Dendritic cell treated with granulocyte-macrophage colony-stimulating factor and Interleukin-4, amounts not matched to agents 40 ng/mL and 50 ng/mL, for 4 days (primary cell): ENCODE measurements at regions not wholly inside any gene's neighbourhood (a gene's known extent, or its start where the extent isn't known, plus 50 kb on each side); places are given as distances from the start of the nearest gene placed in this dataset.

Source experiments
- H3K27ac Mint-ChIP-seq: one replicate; pipeline ENCODE4 v1.8.0; 2022; ENCODE audit warnings: mild to moderate bottlenecking, mixed read lengths
- H3K27me3 Mint-ChIP-seq: one replicate; pipeline ENCODE4 v1.8.0; 2022; ENCODE audit warnings: mild to moderate bottlenecking, mixed read lengths
- H3K36me3 Mint-ChIP-seq: one replicate; pipeline ENCODE4 v1.8.0; 2022; ENCODE audit warnings: low read depth, mixed read lengths
- H3K4me1 Mint-ChIP-seq: one replicate; pipeline ENCODE4 v1.8.0; 2022; ENCODE audit warnings: low read depth, mixed read lengths
- H3K4me3 Mint-ChIP-seq: one replicate; pipeline ENCODE4 v1.8.0; 2022; ENCODE audit warnings: mild to moderate bottlenecking, moderate library complexity, mixed read lengths
- H3K9me3 Mint-ChIP-seq: one replicate; pipeline ENCODE4 v1.8.0; 2022; ENCODE audit warnings: mixed read lengths
- intact Hi-C: fragments of 100-400 bp; cut with micrococcal nuclease; formaldehyde crosslinking; loops from one replicate; pipeline ENCODE4 v1.15.0; 2022

DNA sequence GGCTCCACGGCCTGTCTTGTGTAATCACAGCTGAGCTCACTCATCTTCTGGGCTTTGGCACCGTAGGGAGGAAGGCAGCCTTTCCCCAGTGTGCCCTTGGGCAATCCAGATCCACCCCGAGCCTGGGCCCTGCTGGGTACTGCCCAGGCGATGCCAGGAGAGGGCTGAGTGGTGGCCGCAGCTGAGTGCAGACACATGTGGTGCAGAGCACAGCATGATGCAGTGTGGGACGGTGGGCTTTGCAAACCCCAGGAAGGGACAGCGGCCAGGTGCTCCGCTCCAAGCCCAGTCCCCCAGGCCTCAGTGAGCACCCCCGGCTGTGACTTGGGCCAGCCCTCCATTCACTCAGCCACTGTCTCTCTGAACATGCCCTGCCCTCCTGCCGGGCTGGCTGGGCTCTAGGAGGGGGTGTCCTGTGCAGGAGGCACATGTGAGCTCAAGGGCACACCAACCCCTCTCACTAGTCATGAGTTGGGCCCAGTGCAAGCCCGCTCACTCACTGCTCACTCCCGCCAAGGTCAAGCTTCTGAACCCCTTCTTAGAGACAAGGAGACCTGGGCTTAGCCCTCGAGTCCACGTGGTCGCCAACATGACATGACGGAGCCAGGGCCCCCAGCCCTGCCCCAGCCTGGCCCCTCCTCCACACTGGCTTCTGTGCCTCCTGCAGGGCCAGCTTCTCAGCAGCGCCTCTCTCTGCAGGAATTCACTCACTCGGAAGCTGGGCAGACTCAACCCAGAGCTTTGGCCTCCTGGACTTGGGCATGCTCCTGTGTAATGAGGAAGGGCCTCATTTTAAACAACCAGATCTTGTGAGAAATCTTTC, 77.5 kb upstream of the INSIG1 start:
- Mint-ChIP-seq H3K36me3 (no peaks in the 10 kb centered on the region), H3K4me3 (no peak overlapping the region), H3K4me1 (peaks cover 6% of the 10 kb centered on the region), H3K9me3 (no peaks in the 10 kb centered on the region), H3K27ac (no peak overlapping the region), H3K27me3 (peaks cover 8% of the 10 kb centered on the region)
- intact Hi-C loops, result no loop called here

- H3K27me3 Mint-ChIP-seq, result peaks cover 12% of the 10 kb centered on the region
- no peak overlapping the region for H3K27ac Mint-ChIP-seq
- H3K9me3 Mint-ChIP-seq, result no peaks in the 10 kb centered on the region
- peaks cover 6% of the 10 kb centered on the region for H3K4me1 Mint-ChIP-seq
- intact Hi-C loops, result no loop called here
- H3K36me3 Mint-ChIP-seq, result no peaks in the 10 kb centered on the region
- H3K4me3 Mint-ChIP-seq, result no peak overlapping the region
These were observed 76.8 kb upstream of the INSIG1 start for GRCh38 chr7:155220903-155221302.

GRCh38 chr7:155221547-155221946, 76.1 kb upstream of the INSIG1 start:
- intact Hi-C loops, result no loop called here
- no peaks in the 10 kb centered on the region for H3K9me3 Mint-ChIP-seq
- no peaks in the 10 kb centered on the region for H3K4me1 Mint-ChIP-seq
- no peaks in the 10 kb centered on the region for H3K36me3 Mint-ChIP-seq
- peaks cover 13% of the 10 kb centered on the region for H3K27me3 Mint-ChIP-seq
- H3K4me3 Mint-ChIP-seq, result no peak overlapping the region
- no peak overlapping the region for H3K27ac Mint-ChIP-seq

DNA sequence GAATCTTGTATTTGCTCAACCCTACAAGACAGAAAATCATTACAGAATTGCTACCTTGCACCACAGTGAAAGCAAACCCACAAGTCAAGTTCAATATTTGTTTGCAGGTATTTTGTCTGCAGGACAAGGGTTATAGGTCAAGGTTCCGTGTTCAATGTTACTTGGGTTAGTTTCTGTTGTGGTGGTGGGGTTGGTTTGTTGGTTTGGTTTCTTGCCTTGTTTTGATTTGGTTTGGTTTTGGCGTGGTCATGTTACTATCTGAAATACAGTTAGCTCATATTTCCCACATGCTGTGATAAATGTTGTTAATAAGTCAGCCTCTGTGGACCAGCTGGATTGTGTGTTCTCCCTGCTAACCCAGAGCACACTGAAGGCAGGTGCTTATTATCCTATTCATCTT, 75.6 kb upstream of the INSIG1 start:
- H3K4me3 Mint-ChIP-seq, result no peak overlapping the region
- H3K27ac Mint-ChIP-seq, result no peak overlapping the region
- intact Hi-C loops, result no loop called here
- H3K4me1 Mint-ChIP-seq, result no peaks in the 10 kb centered on the region
- peaks cover 14% of the 10 kb centered on the region for H3K27me3 Mint-ChIP-seq
- H3K36me3 Mint-ChIP-seq, result no peaks in the 10 kb centered on the region
- no peaks in the 10 kb centered on the region for H3K9me3 Mint-ChIP-seq

- no peaks in the 10 kb centered on the region for H3K9me3 Mint-ChIP-seq
- H3K4me3 Mint-ChIP-seq, result no peak overlapping the region
- intact Hi-C loops, result no loop called here
- no peak overlapping the region for H3K27ac Mint-ChIP-seq
- H3K27me3 Mint-ChIP-seq, result peaks cover 19% of the 10 kb centered on the region
- H3K36me3 Mint-ChIP-seq, result no peaks in the 10 kb centered on the region
- H3K4me1 Mint-ChIP-seq, result no peaks in the 10 kb centered on the region
These were observed 75.1 kb upstream of the INSIG1 start for GRCh38 chr7:155222573-155222972.

GRCh38 chr7:155223021-155223420, 74.7 kb upstream of the INSIG1 start:
- H3K4me3 Mint-ChIP-seq, result no peak overlapping the region
- H3K27me3 Mint-ChIP-seq, result peaks cover 21% of the 10 kb centered on the region
- H3K36me3 Mint-ChIP-seq, result no peaks in the 10 kb centered on the region
- intact Hi-C loops, result no loop called here
- no peaks in the 10 kb centered on the region for H3K9me3 Mint-ChIP-seq
- no peaks in the 10 kb centered on the region for H3K4me1 Mint-ChIP-seq
- H3K27ac Mint-ChIP-seq, result no peak overlapping the region

- intact Hi-C loops, result no loop called here
- H3K27ac Mint-ChIP-seq, result no peak overlapping the region
- H3K36me3 Mint-ChIP-seq, result no peaks in the 10 kb centered on the region
- peaks cover 17% of the 10 kb centered on the region for H3K27me3 Mint-ChIP-seq
- H3K9me3 Mint-ChIP-seq, result no peaks in the 10 kb centered on the region
- H3K4me3 Mint-ChIP-seq, result no peak overlapping the region
- no peaks in the 10 kb centered on the region for H3K4me1 Mint-ChIP-seq
These were observed 74.2 kb upstream of the INSIG1 start for GRCh38 chr7:155223503-155223902.

DNA sequence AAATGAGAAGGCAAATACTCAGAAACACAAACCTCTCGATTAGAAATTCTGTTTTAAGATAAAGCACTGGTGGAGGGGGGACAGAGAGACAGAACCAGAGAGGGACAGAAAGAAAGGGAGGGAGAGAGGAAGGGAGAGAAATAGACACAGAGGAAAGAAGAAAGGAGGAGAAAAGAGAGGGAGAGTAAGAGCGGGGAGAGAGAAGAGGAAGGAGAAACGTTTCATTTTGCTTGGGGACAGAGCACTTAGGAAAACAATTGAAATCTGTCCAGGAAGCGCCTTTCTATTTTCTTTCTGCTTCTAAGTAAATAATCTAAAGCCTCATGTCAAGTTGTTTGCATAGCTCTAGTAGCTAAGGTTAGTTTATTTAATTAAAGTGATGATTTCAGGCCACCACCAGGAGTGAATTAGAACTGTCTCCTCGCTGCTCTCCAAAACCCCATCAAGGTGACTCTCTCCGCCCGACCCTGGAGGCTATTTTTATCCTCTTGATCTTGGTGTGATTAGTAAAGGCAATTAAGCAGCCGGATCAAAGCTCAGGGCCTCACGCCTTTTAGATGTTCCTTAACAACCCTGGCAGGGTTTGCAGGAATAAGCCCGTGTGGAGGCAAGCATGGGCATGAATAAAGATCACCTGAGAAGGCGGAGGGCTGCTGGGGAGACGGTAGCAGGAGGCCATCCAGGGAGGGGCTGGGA, 73.4 kb upstream of the INSIG1 start:
- H3K36me3 Mint-ChIP-seq, result no peaks in the 10 kb centered on the region
- intact Hi-C loops, result no loop called here
- peak overlapping the region; percentile 14 for H3K27ac Mint-ChIP-seq

GRCh38 chr7:155225095-155225494, 72.6 kb upstream of the INSIG1 start:
- Mint-ChIP-seq H3K27me3 (peaks cover 17% of the 10 kb centered on the region), H3K27ac (no peak overlapping the region), H3K9me3 (no peaks in the 10 kb centered on the region), H3K4me3 (no peak overlapping the region), H3K4me1 (no peaks in the 10 kb centered on the region), H3K36me3 (no peaks in the 10 kb centered on the region)
- intact Hi-C loops, result no loop called here

More for the DNA sequence above, 73.4 kb upstream of the INSIG1 start:
- no peak overlapping the region for H3K4me3 Mint-ChIP-seq
- H3K27me3 Mint-ChIP-seq, result peaks cover 17% of the 10 kb centered on the region
- H3K4me1 Mint-ChIP-seq, result no peaks in the 10 kb centered on the region
- no peaks in the 10 kb centered on the region for H3K9me3 Mint-ChIP-seq

GRCh38 chr7:155225516-155225915, 72.2 kb upstream of the INSIG1 start:
- Mint-ChIP-seq H3K36me3 (no peaks in the 10 kb centered on the region), H3K27ac (no peak overlapping the region), H3K4me3 (no peak overlapping the region), H3K27me3 (peaks cover 17% of the 10 kb centered on the region), H3K4me1 (no peaks in the 10 kb centered on the region), H3K9me3 (no peaks in the 10 kb centered on the region)
- intact Hi-C loops, result no loop called here

DNA sequence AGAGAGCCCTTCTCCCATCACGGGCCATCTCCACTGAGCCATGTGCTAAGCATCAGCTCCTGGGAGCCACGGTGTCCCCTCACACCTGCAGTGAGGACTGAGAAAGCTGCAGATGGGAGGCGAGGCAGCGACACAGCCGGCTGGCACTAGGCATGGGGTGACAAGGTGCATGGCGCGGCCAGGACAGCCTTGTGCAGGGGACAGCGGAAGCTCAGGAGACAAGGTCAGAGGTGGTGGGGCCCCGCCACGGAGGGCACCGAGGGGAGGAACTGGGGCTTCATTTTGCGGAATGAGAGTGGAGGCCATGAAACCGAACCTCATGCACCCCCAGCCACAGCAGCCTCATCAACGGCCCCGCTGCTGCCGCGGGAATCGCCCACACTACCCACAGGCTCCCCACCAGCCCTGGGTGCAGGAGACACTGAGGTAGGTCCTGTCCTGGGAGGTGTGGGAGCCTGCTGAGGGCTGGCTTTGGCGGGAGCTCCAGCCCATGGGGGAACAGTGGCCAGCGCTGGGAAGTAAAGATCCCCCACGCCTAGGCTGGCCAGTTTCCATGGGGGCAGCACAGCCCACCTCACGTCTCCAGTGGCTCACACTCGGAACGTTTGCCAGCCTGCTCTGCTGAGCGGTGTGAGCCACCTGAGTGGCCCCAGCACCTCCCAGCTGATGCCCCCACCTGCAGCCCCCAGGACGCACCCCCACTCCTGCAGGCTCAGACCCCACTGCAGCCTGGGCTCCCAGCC, 71.2 kb upstream of the INSIG1 start:
- Mint-ChIP-seq H3K36me3 (no peaks in the 10 kb centered on the region), H3K4me3 (no peak overlapping the region), H3K9me3 (no peaks in the 10 kb centered on the region), H3K27me3 (peaks cover 17% of the 10 kb centered on the region), H3K27ac (no peak overlapping the region), H3K4me1 (no peaks in the 10 kb centered on the region)
- intact Hi-C loops, result no loop called here

DNA sequence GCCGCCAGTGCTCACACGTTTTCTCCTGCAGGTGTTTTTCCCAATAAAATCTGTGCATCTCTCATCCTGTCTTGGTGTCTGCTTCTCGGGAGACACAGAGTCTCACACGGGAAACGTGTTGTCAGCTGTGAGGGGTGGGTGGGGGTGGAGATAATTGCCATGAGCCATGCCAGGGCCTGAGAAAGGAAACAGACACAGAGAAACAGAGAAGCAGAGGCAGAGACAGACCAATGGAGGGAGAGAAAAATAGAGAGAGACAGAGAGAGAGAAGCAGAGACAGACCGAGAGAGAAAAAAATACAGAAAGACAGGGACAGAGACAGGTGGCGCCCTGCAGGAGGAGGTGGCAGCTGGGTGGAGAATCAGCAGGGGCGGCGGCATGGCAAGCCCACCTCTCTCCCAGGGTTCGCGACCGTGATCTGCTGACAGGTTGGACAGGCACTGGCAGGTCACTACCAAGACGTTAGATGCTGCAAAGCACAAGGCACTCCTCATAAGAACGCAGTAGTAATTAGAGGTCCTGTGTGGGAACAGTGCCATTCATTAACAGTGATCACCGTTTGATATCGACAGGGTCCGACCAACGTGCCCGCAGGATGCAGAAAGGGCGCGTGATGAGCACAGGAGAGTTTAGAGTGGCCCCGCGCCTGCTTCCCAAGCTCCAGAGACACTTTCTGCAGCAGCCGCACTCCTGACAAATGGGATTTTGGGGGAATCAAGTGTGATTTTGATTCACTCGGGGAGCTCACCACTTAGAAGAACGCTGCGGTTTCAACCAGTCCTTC, 70.5 kb upstream of the INSIG1 start:
- H3K36me3 Mint-ChIP-seq, result no peaks in the 10 kb centered on the region
- H3K4me3 Mint-ChIP-seq, result no peak overlapping the region
- H3K4me1 Mint-ChIP-seq, result no peaks in the 10 kb centered on the region
- peaks cover 16% of the 10 kb centered on the region for H3K27me3 Mint-ChIP-seq
- H3K9me3 Mint-ChIP-seq, result no peaks in the 10 kb centered on the region
- intact Hi-C loops, result no loop called here
- H3K27ac Mint-ChIP-seq, result no peak overlapping the region

GRCh38 chr7:155227788-155228458, 69.8 kb upstream of the INSIG1 start:
- H3K4me3 Mint-ChIP-seq, result no peak overlapping the region
- peaks cover 16% of the 10 kb centered on the region for H3K27me3 Mint-ChIP-seq
- no peaks in the 10 kb centered on the region for H3K9me3 Mint-ChIP-seq
- intact Hi-C loops, result no loop called here
- no peak overlapping the region for H3K27ac Mint-ChIP-seq
- H3K36me3 Mint-ChIP-seq, result no peaks in the 10 kb centered on the region
- H3K4me1 Mint-ChIP-seq, result no peaks in the 10 kb centered on the region
